ENCODE measurements at regions not wholly inside any gene's neighbourhood (a gene's known extent, or its start where the extent isn't known, plus 50 kb on each side); places are given as distances from the start of the nearest gene placed in this dataset.

DNA sequence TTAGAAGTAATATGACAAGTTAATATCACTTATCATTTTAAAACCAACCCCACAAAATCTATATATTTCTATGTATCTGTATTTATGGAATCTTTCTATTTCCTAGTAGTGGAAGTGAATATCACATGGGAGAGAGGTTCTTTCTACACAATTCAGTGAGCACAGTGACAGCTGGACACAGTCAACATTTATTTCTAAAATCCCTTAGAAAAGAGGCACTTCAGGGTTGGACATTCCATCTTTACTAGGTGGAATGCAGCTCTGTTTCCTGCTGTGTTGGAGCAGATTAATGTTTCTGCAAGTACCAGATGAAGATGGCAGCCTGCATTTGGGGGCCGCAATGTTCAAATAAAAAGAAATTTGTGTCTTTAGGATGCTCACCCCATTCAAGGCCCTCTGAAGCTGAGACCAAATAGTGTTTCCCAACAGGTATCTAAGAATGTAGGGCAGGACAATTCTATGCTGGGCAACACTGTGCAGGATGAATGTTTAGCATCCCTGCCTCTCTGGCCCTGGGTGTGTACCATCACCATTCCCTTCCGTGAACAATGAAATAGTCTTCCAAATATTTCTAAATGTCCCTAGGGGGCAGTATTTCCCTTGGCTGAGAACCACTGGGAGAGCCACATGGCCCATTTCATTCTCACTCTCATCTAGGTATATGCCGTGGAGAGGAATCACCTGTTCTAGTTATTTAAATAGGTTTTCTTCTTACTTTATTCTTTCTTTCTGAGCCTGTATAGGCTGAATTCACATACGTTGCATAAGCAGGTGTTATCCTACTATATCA, 394.8 kb downstream of the PRDM2 start:
- TF ChIP-seq ZFX (IDR thresholded peaks at IDR 0.05): no peak
- TF ChIP-seq, protein P1, sequence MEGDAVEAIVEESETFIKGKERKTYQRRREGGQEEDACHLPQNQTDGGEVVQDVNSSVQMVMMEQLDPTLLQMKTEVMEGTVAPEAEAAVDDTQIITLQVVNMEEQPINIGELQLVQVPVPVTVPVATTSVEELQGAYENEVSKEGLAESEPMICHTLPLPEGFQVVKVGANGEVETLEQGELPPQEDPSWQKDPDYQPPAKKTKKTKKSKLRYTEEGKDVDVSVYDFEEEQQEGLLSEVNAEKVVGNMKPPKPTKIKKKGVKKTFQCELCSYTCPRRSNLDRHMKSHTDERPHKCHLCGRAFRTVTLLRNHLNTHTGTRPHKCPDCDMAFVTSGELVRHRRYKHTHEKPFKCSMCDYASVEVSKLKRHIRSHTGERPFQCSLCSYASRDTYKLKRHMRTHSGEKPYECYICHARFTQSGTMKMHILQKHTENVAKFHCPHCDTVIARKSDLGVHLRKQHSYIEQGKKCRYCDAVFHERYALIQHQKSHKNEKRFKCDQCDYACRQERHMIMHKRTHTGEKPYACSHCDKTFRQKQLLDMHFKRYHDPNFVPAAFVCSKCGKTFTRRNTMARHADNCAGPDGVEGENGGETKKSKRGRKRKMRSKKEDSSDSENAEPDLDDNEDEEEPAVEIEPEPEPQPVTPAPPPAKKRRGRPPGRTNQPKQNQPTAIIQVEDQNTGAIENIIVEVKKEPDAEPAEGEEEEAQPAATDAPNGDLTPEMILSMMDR (conservative IDR thresholded peaks at IDR 0.05): peak; percentile 81
- no peak overlapping the region for H3K27ac ChIP-seq

DNA sequence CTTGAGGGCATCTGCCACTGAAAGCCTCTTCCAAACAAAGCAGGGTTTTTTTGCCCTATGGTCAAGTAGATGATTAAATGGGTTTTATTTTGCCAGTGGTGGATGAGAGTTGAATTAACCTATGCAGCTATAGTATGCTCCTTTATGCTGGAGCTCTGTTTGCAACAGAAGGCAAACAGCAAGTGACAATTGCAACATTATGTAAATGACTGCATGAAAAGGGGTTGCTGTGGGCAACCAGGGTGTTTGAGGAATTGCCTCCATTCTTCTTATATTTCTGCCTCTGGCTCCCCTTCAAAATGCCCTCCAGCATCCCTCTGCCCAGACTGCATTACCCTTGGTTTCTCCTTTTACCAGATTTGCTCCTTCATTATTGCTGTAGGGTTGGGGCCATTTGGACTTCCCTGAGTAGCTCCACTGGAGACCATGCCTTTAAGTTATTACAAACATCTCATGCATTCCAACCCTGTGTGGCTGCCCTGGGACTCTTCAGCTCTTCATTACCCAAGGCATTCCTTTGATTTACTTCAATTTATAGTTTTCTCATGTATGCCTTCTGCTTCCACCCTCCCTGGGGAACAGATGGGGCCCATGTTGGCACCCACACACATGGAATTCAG, 398.4 kb downstream of the PRDM2 start:
- no peak overlapping the region for H3K27ac ChIP-seq
- TF ChIP-seq, protein P1 (conservative IDR thresholded peaks at IDR 0.05): no peak
- no peak for TF ChIP-seq ZFX (IDR thresholded peaks at IDR 0.05)

DNA sequence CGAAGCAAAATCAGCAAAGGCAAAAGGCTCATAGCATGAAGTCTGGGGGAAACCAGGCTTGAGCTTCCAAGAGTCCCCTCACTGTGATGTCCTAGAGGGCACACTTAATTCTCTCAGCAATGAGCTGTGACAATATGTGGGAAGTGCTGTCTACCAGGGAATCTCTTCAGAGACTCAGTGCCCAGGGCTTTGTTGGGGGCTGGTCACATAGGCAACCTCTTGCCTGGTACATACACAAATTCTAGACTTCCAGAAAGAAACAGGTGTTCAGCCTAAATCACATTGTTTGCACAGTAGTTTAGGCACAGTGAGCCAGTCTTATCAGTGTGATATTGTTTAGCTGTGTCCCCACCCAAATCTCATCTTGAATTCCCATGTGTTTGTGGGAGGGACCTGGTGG, 400.5 kb downstream of the PRDM2 start:
- TF ChIP-seq ZFX (IDR thresholded peaks at IDR 0.05): no peak
- TF ChIP-seq, protein P1 (conservative IDR thresholded peaks at IDR 0.05): no peak

DNA sequence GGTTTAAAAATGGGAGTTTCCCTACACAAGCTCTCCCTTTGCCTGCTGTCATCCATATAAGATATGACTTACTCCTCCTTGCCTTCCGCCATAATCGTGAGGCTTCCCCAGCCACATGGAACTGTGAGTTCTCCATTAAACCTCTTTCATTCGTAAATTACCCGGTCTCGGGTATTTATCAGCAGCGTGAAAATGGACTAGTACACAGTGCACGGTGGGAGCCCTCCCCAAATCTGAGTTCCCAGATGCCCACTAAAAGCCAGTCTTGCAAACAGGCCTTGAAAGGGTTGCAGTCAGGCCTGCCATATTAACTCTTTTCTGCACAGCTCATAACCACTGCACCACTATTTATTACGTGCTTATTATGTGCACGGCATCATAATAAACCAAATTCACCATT, 400.9 kb downstream of the PRDM2 start:
- H3K27ac ChIP-seq: no peak overlapping the region
- TF ChIP-seq, protein P1 (conservative IDR thresholded peaks at IDR 0.05): no peak
- no peak for TF ChIP-seq ZFX (IDR thresholded peaks at IDR 0.05)

More for the DNA sequence above, 400.5 kb downstream of the PRDM2 start:
- no peak overlapping the region for H3K27ac ChIP-seq

DNA sequence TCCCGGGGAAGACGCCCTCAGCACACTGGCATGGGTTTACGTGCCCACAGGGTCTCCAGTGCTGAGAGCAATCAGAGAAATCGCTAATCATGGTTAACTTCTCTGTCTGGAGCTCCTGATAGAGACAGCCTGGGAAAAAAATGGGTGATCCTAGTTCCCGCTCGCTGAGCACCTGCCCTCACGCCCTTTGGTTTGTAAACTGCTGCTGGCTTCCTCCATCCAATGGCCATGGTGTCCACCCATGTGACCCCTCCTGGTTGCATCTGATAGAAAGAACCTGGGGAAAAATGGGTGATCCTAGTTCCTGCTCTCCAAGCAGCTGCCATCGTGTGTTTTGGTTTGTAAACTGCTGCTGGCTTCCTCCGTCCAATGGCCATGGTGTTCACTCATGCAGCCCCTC, 402.2 kb downstream of the PRDM2 start:
- no peak for TF ChIP-seq ZFX (IDR thresholded peaks at IDR 0.05)

DNA sequence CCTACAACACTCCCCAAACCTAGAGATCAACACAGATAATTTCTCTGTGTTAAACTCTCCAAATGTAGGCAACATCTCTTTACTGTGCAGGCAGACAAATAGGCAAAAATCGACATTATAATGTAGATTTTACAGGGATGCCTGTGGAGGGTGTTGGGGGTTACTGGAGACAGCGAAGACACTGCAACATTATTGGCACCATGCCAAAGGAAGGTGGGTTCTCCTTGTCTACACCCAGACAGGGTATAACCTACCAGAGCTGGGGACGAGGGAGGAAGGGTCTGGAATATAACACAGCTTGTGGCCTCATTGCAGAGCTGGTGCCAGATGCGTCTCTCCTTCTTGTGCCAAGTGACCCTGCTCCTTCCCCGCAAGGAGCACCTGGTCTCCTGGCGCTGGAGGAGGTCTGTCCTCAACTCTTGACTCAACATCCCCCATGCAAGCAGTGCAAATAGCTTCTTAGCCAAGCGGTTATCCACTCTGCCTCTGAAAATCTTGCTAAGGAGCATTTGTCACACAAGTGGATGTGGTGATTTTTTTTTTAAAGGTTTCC, 404.0 kb downstream of the PRDM2 start:
- TF ChIP-seq, protein P1 (conservative IDR thresholded peaks at IDR 0.05): no peak
- no peak for TF ChIP-seq ZFX (IDR thresholded peaks at IDR 0.05)
- no peak overlapping the region for H3K27ac ChIP-seq

More for the DNA sequence above, 402.2 kb downstream of the PRDM2 start:
- no peak overlapping the region for H3K27ac ChIP-seq

DNA sequence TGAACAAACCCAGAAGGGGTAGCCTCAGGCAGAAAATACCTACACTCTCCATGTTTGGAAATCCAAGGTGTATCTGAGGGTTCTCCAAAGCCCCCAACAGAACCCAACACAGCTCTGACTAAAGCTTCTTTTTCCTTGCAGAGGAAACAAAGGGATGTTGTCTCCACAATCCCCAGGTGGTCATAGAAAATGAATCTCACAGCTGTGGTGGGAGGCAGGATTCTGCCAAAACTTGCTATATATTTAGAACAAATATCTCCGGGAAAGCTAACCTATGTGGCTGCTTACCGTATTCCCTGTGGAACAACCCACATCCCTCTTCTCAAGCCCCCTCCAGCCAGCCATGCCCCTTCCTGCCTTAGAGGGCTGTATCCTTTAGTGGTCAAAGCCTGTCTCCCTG, 406.1 kb downstream of the PRDM2 start:
- TF ChIP-seq, protein P1 (conservative IDR thresholded peaks at IDR 0.05): no peak
- TF ChIP-seq ZFX (IDR thresholded peaks at IDR 0.05): no peak
- no peak overlapping the region for H3K27ac ChIP-seq

Measured in C4-2B (cell line).